C4-2B (cell line): ENCODE measurements at regions not wholly inside any gene's neighbourhood (a gene's known extent, or its start where the extent isn't known, plus 50 kb on each side); places are given as distances from the start of the nearest gene placed in this dataset.

Source experiments
- ZFX ChIP-seq: fragments of 450-650 bp; IDR thresholded peaks from 2 replicates; pipeline ENCODE4 v1.6.1; 2017
- TF ChIP-seq, protein P1 (sequence below): fragments of 450-650 bp; conservative IDR thresholded peaks from 2 replicates; pipeline ENCODE4 v1.5.1; 2017; ENCODE audit warnings: mild to moderate bottlenecking

DNA sequence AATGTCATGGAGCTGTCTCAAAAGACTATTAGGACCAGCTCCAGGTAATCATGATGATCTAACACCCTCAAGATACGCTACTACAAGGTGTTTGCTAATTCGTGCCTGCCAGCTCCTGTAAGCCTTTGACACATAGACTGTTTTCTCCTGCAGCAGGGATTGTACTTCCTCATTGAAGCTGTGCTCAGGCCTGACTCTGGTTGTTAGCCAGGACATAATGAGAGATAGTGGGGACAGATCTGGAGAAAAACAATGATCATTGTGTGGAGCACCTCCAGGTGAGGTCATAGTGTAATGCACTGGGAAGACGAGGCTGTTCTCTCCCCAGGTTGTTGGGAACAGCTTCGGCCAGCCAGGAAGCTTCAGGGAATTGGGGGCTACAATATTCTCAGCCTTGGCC lies 94.6 kb downstream of the SETD4 start:
- TF ChIP-seq, protein P1, sequence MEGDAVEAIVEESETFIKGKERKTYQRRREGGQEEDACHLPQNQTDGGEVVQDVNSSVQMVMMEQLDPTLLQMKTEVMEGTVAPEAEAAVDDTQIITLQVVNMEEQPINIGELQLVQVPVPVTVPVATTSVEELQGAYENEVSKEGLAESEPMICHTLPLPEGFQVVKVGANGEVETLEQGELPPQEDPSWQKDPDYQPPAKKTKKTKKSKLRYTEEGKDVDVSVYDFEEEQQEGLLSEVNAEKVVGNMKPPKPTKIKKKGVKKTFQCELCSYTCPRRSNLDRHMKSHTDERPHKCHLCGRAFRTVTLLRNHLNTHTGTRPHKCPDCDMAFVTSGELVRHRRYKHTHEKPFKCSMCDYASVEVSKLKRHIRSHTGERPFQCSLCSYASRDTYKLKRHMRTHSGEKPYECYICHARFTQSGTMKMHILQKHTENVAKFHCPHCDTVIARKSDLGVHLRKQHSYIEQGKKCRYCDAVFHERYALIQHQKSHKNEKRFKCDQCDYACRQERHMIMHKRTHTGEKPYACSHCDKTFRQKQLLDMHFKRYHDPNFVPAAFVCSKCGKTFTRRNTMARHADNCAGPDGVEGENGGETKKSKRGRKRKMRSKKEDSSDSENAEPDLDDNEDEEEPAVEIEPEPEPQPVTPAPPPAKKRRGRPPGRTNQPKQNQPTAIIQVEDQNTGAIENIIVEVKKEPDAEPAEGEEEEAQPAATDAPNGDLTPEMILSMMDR, result no peak
- TF ChIP-seq ZFX, result no peak
